ENCODE measurements at regions not wholly inside any gene's neighbourhood (a gene's known extent, or its start where the extent isn't known, plus 50 kb on each side); places are given as distances from the start of the nearest gene placed in this dataset.

GRCh38 chr18:10231220-10231619 is 223.2 kb upstream of the APCDD1 start:
- no peak for TF ChIP-seq CTCF (IDR thresholded peaks at IDR 0.05; ENCODE audit: poor library complexity)
- no peak for TF ChIP-seq EZH2 (IDR thresholded peaks at IDR 0.05; ENCODE audit: borderline replicate concordance)
- TF ChIP-seq EZH2phosphoT487 (IDR thresholded peaks at IDR 0.05; ENCODE audit: low read depth, severe bottlenecking, unreplicated experiment): no peak

Measured in hepatocyte (in vitro differentiated cells).